OCI-LY7 (cell line): ENCODE measurements at regions not wholly inside any gene's neighbourhood (a gene's known extent, or its start where the extent isn't known, plus 50 kb on each side); places are given as distances from the start of the nearest gene placed in this dataset.

Experiments used
- EZH2phosphoT487 ChIP-seq: fragments of 200-600 bp; sonication (generic); IDR thresholded peaks from 2 replicates; pipeline ENCODE4 v1.6.1; 2018; ENCODE audit warnings: low read depth, borderline replicate concordance, mild to moderate bottlenecking, mixed run types, antibody characterized with exemption, low read length, moderate library complexity, mixed read lengths
- TF ChIP-seq, protein P1 (sequence below): fragments of 200-600 bp; sonication (generic); conservative IDR thresholded peaks from 2 replicates; pipeline ENCODE4 v1.5.1; 2014; ENCODE audit warnings: mild to moderate bottlenecking, antibody characterized with exemption, low read length, moderate library complexity, mixed read lengths

DNA sequence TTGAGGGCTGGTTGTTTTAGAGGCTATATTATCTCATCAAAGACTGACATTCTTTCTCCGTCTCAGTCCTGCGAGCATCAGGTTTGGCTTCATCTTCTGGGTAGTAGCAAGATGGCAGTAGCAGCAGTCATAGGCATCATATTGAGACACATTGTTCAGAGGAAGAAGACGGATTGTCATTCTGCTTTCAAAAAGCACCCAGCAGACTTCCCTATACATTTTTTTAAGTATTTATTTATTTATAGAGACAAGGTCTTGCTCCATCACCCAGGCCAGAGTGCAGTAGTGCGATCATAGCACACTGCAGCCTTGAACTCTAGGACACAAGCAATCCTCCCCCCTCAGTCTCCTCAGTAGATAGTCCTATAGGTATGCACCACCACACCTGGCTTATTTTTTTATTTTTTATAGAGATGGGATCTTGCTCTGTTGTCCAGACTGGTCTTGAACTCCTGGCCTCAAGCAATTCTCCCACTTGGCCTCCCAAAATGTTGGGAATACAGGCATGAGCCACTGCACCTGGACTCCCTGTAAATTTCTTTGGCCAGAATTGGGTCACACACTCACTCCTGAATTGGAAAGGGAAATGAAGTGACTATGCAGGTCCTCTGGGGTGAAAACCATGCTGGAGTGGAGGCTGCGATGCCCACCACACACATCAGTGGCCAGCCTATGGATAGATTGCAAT is 125.4 kb downstream of the SLC38A6 start:
- TF ChIP-seq, protein P1, sequence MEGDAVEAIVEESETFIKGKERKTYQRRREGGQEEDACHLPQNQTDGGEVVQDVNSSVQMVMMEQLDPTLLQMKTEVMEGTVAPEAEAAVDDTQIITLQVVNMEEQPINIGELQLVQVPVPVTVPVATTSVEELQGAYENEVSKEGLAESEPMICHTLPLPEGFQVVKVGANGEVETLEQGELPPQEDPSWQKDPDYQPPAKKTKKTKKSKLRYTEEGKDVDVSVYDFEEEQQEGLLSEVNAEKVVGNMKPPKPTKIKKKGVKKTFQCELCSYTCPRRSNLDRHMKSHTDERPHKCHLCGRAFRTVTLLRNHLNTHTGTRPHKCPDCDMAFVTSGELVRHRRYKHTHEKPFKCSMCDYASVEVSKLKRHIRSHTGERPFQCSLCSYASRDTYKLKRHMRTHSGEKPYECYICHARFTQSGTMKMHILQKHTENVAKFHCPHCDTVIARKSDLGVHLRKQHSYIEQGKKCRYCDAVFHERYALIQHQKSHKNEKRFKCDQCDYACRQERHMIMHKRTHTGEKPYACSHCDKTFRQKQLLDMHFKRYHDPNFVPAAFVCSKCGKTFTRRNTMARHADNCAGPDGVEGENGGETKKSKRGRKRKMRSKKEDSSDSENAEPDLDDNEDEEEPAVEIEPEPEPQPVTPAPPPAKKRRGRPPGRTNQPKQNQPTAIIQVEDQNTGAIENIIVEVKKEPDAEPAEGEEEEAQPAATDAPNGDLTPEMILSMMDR: no peak; the same call in 1 of the 2 replicates
- no peak for TF ChIP-seq EZH2phosphoT487
